Keratinocyte (primary cell): ENCODE measurements at regions not wholly inside any gene's neighbourhood (a gene's known extent, or its start where the extent isn't known, plus 50 kb on each side); places are given as distances from the start of the nearest gene placed in this dataset.

ENCODE experiments used
- DNase-seq: peaks from one replicate; pipeline ENCODE4 v3.0.0-alpha.2; 2011; ENCODE audit warnings: low read depth, missing footprints, low spot score
- FAIRE-seq: peaks from 2 replicates; lab custom pipeline; 2011; peaks lifted over from hg19 to GRCh38; lab: Jason Lieb, UNC
- H2AFZ ChIP-seq: 2 replicates; pipeline ENCODE4 v1.6.0; 2012; ENCODE audit warnings: low read length, control low read depth, inconsistent platforms; ENCODE audit not compliant: control insufficient read depth
- H3K27ac ChIP-seq: 2 replicates; pipeline ENCODE4 v1.5.1; 2011; ENCODE audit warnings: low read length; ENCODE audit not compliant: control insufficient read depth, insufficient read depth
- H3K27me3 ChIP-seq: 3 replicates; pipeline ENCODE4 v1.6.0; 2011; ENCODE audit warnings: low read length; ENCODE audit not compliant: control insufficient read depth, insufficient read depth; ENCODE audit errors: extremely low read depth
- H3K36me3 ChIP-seq, 2 experiments: 2 replicates in 1 of 2; 3 replicates in 1 of 2; pipeline ENCODE4 v1.5.1; 2011; ENCODE audit warnings: low read length in 2 of 2, mild to moderate bottlenecking in 1 of 2; ENCODE audit not compliant: control insufficient read depth in 2 of 2, insufficient read depth in 2 of 2; ENCODE audit errors: extremely low read depth in 1 of 2
- H3K4me1 ChIP-seq: 3 replicates; pipeline ENCODE4 v1.5.1; 2011; ENCODE audit warnings: low read length; ENCODE audit not compliant: control insufficient read depth, insufficient read depth; ENCODE audit errors: extremely low read depth
- H3K4me2 ChIP-seq: 3 replicates; pipeline ENCODE4 v1.6.0; 2011; ENCODE audit warnings: low read depth, low read length; ENCODE audit not compliant: control insufficient read depth, insufficient read depth; ENCODE audit errors: extremely low read depth
- H3K4me3 ChIP-seq, 3 experiments: fragments of 200-600 bp in 1 of 3; sonication (generic) in 1 of 3; 2 replicates in 2 of 3; 3 replicates in 1 of 3; pipeline ENCODE4 v1.5.1; 2011 to 2016; ENCODE audit warnings: low read length in 3 of 3, mild to moderate bottlenecking in 3 of 3, control low read depth in 2 of 3, inconsistent platforms in 1 of 3, low read depth in 1 of 3, mixed read lengths in 1 of 3, mixed run types in 1 of 3, moderate library complexity in 1 of 3; ENCODE audit not compliant: control insufficient read depth in 2 of 3, insufficient read depth in 2 of 3; ENCODE audit errors: extremely low read depth in 1 of 3
- H3K79me2 ChIP-seq: 2 replicates; pipeline ENCODE4 v1.6.0; 2012; ENCODE audit warnings: low read length; ENCODE audit not compliant: control insufficient read depth, insufficient read depth
- H3K9ac ChIP-seq: 3 replicates; pipeline ENCODE4 v1.6.0; 2011; ENCODE audit warnings: low read length; ENCODE audit not compliant: control insufficient read depth, insufficient read depth; ENCODE audit errors: extremely low read depth
- H3K9me1 ChIP-seq: 3 replicates; pipeline ENCODE4 v1.6.0; 2011; ENCODE audit warnings: low read length; ENCODE audit not compliant: control insufficient read depth, insufficient read depth; ENCODE audit errors: extremely low read depth
- H3K9me3 ChIP-seq: 2 replicates; pipeline ENCODE4 v1.5.1; 2012; ENCODE audit warnings: low read depth, low read length; ENCODE audit not compliant: control insufficient read depth
- H4K20me1 ChIP-seq: 3 replicates; pipeline ENCODE4 v1.6.0; 2011; ENCODE audit warnings: low read length; ENCODE audit not compliant: control insufficient read depth, insufficient read depth; ENCODE audit errors: extremely low read depth
- EZH2 ChIP-seq: IDR thresholded peaks from one replicate; pipeline ENCODE4 v1.6.1; 2012; ENCODE audit warnings: inconsistent platforms, mild to moderate bottlenecking, low read length, moderate library complexity
- dilution Hi-C: fragments of 300-500 bp; cut with MboI; formaldehyde crosslinking; loops from one replicate; pipeline ENCODE4 v1.7.0; 2020; ENCODE audit warnings: low sequenced_read_pairs; ENCODE audit not compliant: extremely low pct_ligation_motif_present
- TF ChIP-seq, protein P1 (sequence below), 3 experiments: IDR thresholded peaks in 1 of 3; conservative IDR thresholded peaks in 1 of 3; optimal IDR thresholded peaks in 1 of 3; 2 replicates in 2 of 3; 3 replicates in 1 of 3; pipeline versions ENCODE3 to v1.5.1; 2011; ENCODE audit warnings: low read length in 3 of 3, mild to moderate bottlenecking in 3 of 3, moderate library complexity in 2 of 3, control low read depth in 1 of 3, inconsistent platforms in 1 of 3; ENCODE audit not compliant: insufficient read depth in 2 of 3; ENCODE audit errors: extremely low read depth in 1 of 3

DNA sequence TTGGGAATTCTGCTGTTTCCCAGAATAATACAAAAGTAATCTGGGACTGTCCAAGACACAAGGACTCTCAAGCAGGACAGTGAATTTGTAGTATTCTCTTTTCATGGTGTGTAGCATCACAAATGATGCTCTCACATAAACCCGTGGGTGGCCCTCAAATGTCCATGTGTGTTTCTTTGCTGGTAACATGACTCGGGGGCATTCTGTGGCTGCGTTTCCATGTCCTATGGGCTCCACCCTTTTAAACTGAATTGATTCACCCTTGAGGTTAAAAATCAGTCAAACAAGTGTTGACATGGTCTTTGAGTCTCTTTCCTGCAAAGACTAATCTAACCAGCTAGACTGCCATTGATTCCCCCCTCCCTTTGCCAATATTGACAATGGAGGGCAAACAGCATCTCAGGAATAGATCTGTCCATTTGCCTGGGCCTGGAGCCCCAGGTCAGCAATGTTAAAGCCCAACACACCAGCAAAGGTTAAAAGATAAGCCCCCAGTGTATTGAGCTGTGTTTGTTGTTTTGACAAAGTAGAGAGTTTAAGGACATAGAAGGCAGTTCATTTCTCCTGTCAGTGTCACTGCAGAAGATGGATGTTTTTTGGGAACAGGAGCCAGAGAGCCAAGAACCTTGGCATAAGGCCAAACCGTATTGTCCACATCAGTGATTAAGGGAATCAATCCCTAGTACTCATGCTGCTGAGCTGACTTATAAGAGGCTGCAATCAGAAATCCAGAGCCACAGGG, 117.1 kb upstream of the COX10 start:
- Histone ChIP-seq H3K9ac (no peak overlapping the region), H4K20me1 (no peaks in the 10 kb centered on the region), H2AFZ (no peak overlapping the region), H3K4me3 (no peak overlapping the region), H3K9me1 (no peaks in the 10 kb centered on the region), H3K9me3 (no peaks in the 10 kb centered on the region), H3K79me2 (no peaks in the 10 kb centered on the region), H3K27me3 (peaks cover 2% of the 10 kb centered on the region), H3K36me3 (no peaks in the 10 kb centered on the region), H3K4me1 (peaks cover 8% of the 10 kb centered on the region), H3K27ac (no peak overlapping the region), H3K4me2 (no peak overlapping the region)
- TF ChIP-seq, protein P1, sequence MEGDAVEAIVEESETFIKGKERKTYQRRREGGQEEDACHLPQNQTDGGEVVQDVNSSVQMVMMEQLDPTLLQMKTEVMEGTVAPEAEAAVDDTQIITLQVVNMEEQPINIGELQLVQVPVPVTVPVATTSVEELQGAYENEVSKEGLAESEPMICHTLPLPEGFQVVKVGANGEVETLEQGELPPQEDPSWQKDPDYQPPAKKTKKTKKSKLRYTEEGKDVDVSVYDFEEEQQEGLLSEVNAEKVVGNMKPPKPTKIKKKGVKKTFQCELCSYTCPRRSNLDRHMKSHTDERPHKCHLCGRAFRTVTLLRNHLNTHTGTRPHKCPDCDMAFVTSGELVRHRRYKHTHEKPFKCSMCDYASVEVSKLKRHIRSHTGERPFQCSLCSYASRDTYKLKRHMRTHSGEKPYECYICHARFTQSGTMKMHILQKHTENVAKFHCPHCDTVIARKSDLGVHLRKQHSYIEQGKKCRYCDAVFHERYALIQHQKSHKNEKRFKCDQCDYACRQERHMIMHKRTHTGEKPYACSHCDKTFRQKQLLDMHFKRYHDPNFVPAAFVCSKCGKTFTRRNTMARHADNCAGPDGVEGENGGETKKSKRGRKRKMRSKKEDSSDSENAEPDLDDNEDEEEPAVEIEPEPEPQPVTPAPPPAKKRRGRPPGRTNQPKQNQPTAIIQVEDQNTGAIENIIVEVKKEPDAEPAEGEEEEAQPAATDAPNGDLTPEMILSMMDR (optimal IDR thresholded peaks at IDR 0.05 in 1 of 3, IDR thresholded peaks at IDR 0.05 in 1 of 3, conservative IDR thresholded peaks at IDR 0.05 in 1 of 3; ENCODE audit: extremely low read depth in 1 of 3, insufficient read depth in 2 of 3, low read length in 3 of 3) = no peak
- no peak for TF ChIP-seq EZH2
- no peak for FAIRE-seq
- no peak for DNase-seq
- dilution Hi-C loops = no loop called here

DNA sequence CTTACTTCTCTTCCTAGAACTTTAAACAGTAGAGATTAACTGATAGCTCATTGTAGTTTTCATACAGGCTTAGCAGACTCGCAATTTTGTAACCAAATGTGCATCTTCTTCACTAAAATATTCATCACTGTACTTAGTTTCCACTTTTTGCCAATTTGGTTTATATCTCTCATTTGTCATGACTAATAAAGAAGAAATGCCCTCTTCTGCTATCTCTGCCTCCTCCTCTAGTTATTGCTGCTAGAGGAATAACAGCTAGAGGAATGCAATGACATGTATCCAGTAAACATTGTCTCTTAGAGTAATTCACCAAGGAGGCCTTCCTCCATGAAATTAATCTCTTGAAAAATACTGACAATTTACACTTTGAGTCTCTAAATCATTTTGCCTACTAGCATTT, 115.5 kb upstream of the COX10 start:
- TF ChIP-seq, protein P1 (optimal IDR thresholded peaks at IDR 0.05 in 1 of 3, IDR thresholded peaks at IDR 0.05 in 1 of 3, conservative IDR thresholded peaks at IDR 0.05 in 1 of 3; ENCODE audit: extremely low read depth in 1 of 3, insufficient read depth in 2 of 3, low read length in 3 of 3) = no peak
- no peak for TF ChIP-seq EZH2
- DNase-seq (no peak), FAIRE-seq (no peak)
- Histone ChIP-seq H3K4me1 (peaks cover 8% of the 10 kb centered on the region), H3K27me3 (peaks cover 2% of the 10 kb centered on the region), H3K9me3 (no peaks in the 10 kb centered on the region), H3K4me2 (no peak overlapping the region), H2AFZ (no peak overlapping the region), H4K20me1 (no peaks in the 10 kb centered on the region), H3K9ac (no peak overlapping the region), H3K4me3 (no peak overlapping the region), H3K9me1 (no peaks in the 10 kb centered on the region), H3K36me3 (no peaks in the 10 kb centered on the region), H3K27ac (no peak overlapping the region), H3K79me2 (no peaks in the 10 kb centered on the region)
- dilution Hi-C loops = no loop called here
